ENCODE measurements at regions not wholly inside any gene's neighbourhood (a gene's known extent, or its start where the extent isn't known, plus 50 kb on each side); places are given as distances from the start of the nearest gene placed in this dataset.

DNA sequence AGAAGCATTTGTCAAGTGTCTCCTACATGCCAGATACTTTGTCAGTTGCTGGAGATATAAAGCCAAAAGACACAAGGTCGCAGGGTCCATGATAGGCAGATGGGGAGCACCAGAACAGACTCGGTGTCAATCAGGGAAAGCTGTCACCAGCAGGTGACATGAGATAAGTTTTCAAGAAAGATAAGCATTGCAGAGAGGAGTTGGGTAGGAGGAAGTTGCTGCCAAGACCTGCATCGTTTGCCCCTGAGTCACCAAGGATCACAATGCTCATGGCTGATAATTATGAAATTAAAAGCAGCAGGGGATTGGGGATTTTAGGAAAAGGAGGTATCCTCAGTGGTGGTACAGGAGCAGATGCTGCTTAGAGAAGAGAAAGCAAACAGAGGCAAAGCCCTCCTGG, 551.1 kb upstream of the CDH11 start:
- no peak overlapping the region for H2BK5ac ChIP-seq (ENCODE audit: low read depth, low read length)
- peaks cover 0 to 3% of the 10 kb centered on the region in 2 experiments; a peak in 1 of 4 replicates for H3K9me3 ChIP-seq (ENCODE audit: insufficient read depth in 2 of 2, low read depth in 1 of 2, low read length in 1 of 2)
- H2BK15ac ChIP-seq (ENCODE audit: low read length) = no peak overlapping the region
- no peak overlapping the region for H3K18ac ChIP-seq (ENCODE audit: extremely low read depth, low read length)
- no peak overlapping the region for H3K4me3 ChIP-seq (ENCODE audit: extremely low read depth in 1 of 4, insufficient read depth in 2 of 4, low read depth in 3 of 4, low read length in 4 of 4)
- FAIRE-seq (no peak), DNase-seq (ENCODE audit: low read depth in 1 of 2, low spot score in 2 of 2) (no peak)
- H2BK20ac ChIP-seq (ENCODE audit: low read length) = no peak overlapping the region
- no peak overlapping the region for H2BK12ac ChIP-seq (ENCODE audit: low read depth, low read length)
- no peak overlapping the region for H3K4ac ChIP-seq (replicated peaks; ENCODE audit: insufficient read length, low read depth, low read length)
- no peak overlapping the region for H3K14ac ChIP-seq (ENCODE audit: insufficient read length)
- H4K20me1 ChIP-seq (replicated peaks in 1 of 2; ENCODE audit: control insufficient read depth in 1 of 2, insufficient read depth in 2 of 2, low read length in 2 of 2) = no peaks in the 10 kb centered on the region
- H4K8ac ChIP-seq (ENCODE audit: extremely low read depth, insufficient read depth, low read length) = no peak overlapping the region
- H3K36me3 ChIP-seq (ENCODE audit: control insufficient read depth in 2 of 4, insufficient read depth in 4 of 4, low read length in 3 of 4) = no peaks in the 10 kb centered on the region; a peak in 1 of 8 replicates
- no peak overlapping the region for H2AFZ ChIP-seq (ENCODE audit: low read length)
- no peaks in the 10 kb centered on the region for H3K27me3 ChIP-seq (replicated peaks in 1 of 4; ENCODE audit: control insufficient read depth in 3 of 4, extremely low read depth in 1 of 4, insufficient read depth in 3 of 4, low read length in 3 of 4)
- ChIA-PET POLR2A (ENCODE audit: partially characterized antibody) (no interaction called here), CTCF (ENCODE audit: partially characterized antibody) (interaction anchor here (1.1 kb wide), 1 partner anchor 10 kb away, joined by 3 read pairs; no protein-coding TSS in a partner anchor)
- H4K5ac ChIP-seq (ENCODE audit: insufficient read length, low read depth, low read length) = no peak overlapping the region
- no peaks in the 10 kb centered on the region for H3K79me1 ChIP-seq (ENCODE audit: low read depth, low read length)
- no peaks in the 10 kb centered on the region for H3K4me1 ChIP-seq (replicated peaks in 1 of 4; ENCODE audit: control insufficient read depth in 3 of 4, insufficient read depth in 4 of 4, low read length in 3 of 4)
- no peak overlapping the region for H3K56ac ChIP-seq (replicated peaks; ENCODE audit: insufficient read length, low read depth, low read length)
- H3K4me2 ChIP-seq (ENCODE audit: insufficient read depth in 1 of 2, low read depth in 2 of 2, low read length in 2 of 2) = no peak overlapping the region
- no peak overlapping the region for H3K9ac ChIP-seq (replicated peaks in 1 of 4; ENCODE audit: extremely low read depth in 1 of 4, low read depth in 3 of 4, low read length in 3 of 4)
- no peaks in the 10 kb centered on the region for H3K23me2 ChIP-seq (ENCODE audit: low read depth, low read length)
- WGBS, 2 experiments (ENCODE audit: extremely low coverage in 1 of 2, insufficient coverage in 1 of 2, insufficient read length in 1 of 2, insufficient replicate concordance in 2 of 2, low coverage in 1 of 2, low lambda C conversion rate in 2 of 2, missing lambda C conversion rate in 1 of 2) = 89% methylated on average over 3 of the region's 3 CpGs; no CpG with 5 or more reads in 1 of the 2 experiments
- H3K27ac ChIP-seq (ENCODE audit: low read depth, low read length) = no peak overlapping the region
- no peak overlapping the region for H2AK5ac ChIP-seq (ENCODE audit: low read depth, low read length)
- H2BK120ac ChIP-seq (replicated peaks; ENCODE audit: low read depth, low read length) = no peak overlapping the region
- no peak overlapping the region for H4K91ac ChIP-seq (replicated peaks; ENCODE audit: insufficient read length, low read length)
- no peak overlapping the region for H3K23ac ChIP-seq (ENCODE audit: insufficient read length)
- H3K79me2 ChIP-seq (ENCODE audit: control insufficient read depth in 1 of 2, insufficient read depth in 2 of 2, low read length in 2 of 2) = no peaks in the 10 kb centered on the region
- TF ChIP-seq NRF1 (IDR thresholded peaks at IDR 0.05; ENCODE audit: low read depth, low read length) (no peak), CREB1 (IDR thresholded peaks at IDR 0.05) (no peak), KDM1A (IDR thresholded peaks at IDR 0.05; ENCODE audit: borderline replicate concordance, low read length) (no peak), KDM5A (IDR thresholded peaks at IDR 0.05; ENCODE audit: low read length) (no peak), BACH1 (IDR thresholded peaks at IDR 0.05; ENCODE audit: low read length) (no peak)

Measured in H1 (cell line).